Panc1 (cell line): ENCODE measurements at regions not wholly inside any gene's neighbourhood (a gene's known extent, or its start where the extent isn't known, plus 50 kb on each side); places are given as distances from the start of the nearest gene placed in this dataset.

ENCODE experiments used
- ATAC-seq: fragments of 200-7000 bp; cut with Tn5 transposase; 2 replicates; pipeline ENCODE4 v1.9.1; 2020; ENCODE audit warnings: mild to moderate bottlenecking, moderate library complexity
- BruUV-seq: library from RNA; stranded (reverse); fragments of 400-500 nt; replicated peaks from 2 replicates; lab custom pipeline; 2021; lab: Mats Ljungman, UMichigan
- CTCF ChIA-PET: fragments of 300-600 bp; sonication (Branson Sonifier 250); formaldehyde crosslinking; loops from one replicate; lab custom pipeline; 2022; ENCODE audit warnings: antibody characterized with exemption; lab: Charles Lee
- POLR2A ChIA-PET: fragments of 300-600 bp; sonication (Branson Sonifier 250); formaldehyde crosslinking; loops from one replicate; lab custom pipeline; 2022; ENCODE audit warnings: antibody characterized with exemption; lab: Charles Lee
- DNase-seq: peaks from one replicate; pipeline ENCODE4 v3.0.0-alpha.2; 2010; ENCODE audit warnings: low read depth, low spot score
- H3K27ac ChIP-seq: 2 replicates; pipeline ENCODE4 v1.5.1; 2011; ENCODE audit warnings: mild to moderate bottlenecking, low read length, inconsistent platforms
- H3K27me3 ChIP-seq: fragments of 200-500 bp; sonication (Bioruptor generic); 2 replicates; pipeline ENCODE4 v1.6.0; 2014; ENCODE audit warnings: low read length, inconsistent platforms; ENCODE audit not compliant: control insufficient read depth, insufficient read depth
- H3K36me3 ChIP-seq: fragments of 200-500 bp; sonication (Bioruptor generic); 2 replicates; pipeline ENCODE4 v1.5.1; 2014; ENCODE audit warnings: inconsistent platforms, mild to moderate bottlenecking, low read length, moderate library complexity; ENCODE audit not compliant: control insufficient read depth, insufficient read depth
- H3K4me1 ChIP-seq: 2 replicates; pipeline ENCODE4 v1.5.1; 2011; ENCODE audit warnings: inconsistent platforms, mild to moderate bottlenecking, low read length, moderate library complexity; ENCODE audit not compliant: control insufficient read depth, insufficient read depth
- H3K4me3 ChIP-seq, 2 experiments: 2 replicates each; pipeline ENCODE4 v1.5.1; 2011 to 2012; ENCODE audit warnings: low read depth in 2 of 2, low read length in 2 of 2, mild to moderate bottlenecking in 2 of 2, inconsistent platforms in 1 of 2, moderate library complexity in 1 of 2
- H3K9me3 ChIP-seq: fragments of 200-500 bp; sonication (Bioruptor generic); 2 replicates; pipeline ENCODE4 v1.5.1; 2014; ENCODE audit warnings: low read depth, mild to moderate bottlenecking, inconsistent platforms, low read length, moderate library complexity; ENCODE audit not compliant: control insufficient read depth, insufficient read depth
- POLR2AphosphoS5 ChIP-seq: IDR thresholded peaks from 2 replicates; pipeline ENCODE4 v1.6.1; 2012; ENCODE audit warnings: mild to moderate bottlenecking, low read depth, low read length, moderate library complexity
- SIN3A ChIP-seq: IDR thresholded peaks from 2 replicates; pipeline ENCODE4 v1.6.1; 2012; ENCODE audit warnings: low read depth, mild to moderate bottlenecking, low read length, moderate library complexity, borderline replicate concordance; ENCODE audit not compliant: insufficient read depth
- TCF7L2 ChIP-seq: IDR thresholded peaks from 2 replicates; pipeline ENCODE4 v1.6.1; 2011; ENCODE audit warnings: mild to moderate bottlenecking, low read depth, low read length, inconsistent platforms
- in situ Hi-C: cut with HindIII; loops from 2 replicates; pipeline ENCODE4 v1.10.0; 2016; ENCODE audit warnings: low sequenced_read_pairs, low pct_unique_long_range_greater_than_20kb
- intact Hi-C: fragments of 100-400 bp; cut with micrococcal nuclease; formaldehyde crosslinking; loops from one replicate; pipeline ENCODE4 v1.10.0; 2022; ENCODE audit not compliant: unreplicated experiment
- TF ChIP-seq, protein P1 (sequence below): fragments of 450-650 bp; IDR thresholded peaks from 2 replicates; pipeline ENCODE4 v1.5.1; 2017; ENCODE audit warnings: mild to moderate bottlenecking
- TF ChIP-seq, protein P2 (sequence below), 2 experiments: IDR thresholded peaks; 2 replicates each; pipeline ENCODE4 v1.6.1; 2011 to 2012; ENCODE audit warnings: low read depth in 2 of 2, control low read depth in 1 of 2, low read length in 1 of 2, mild to moderate bottlenecking in 1 of 2, moderate library complexity in 1 of 2; ENCODE audit not compliant: insufficient read depth in 1 of 2

- Histone ChIP-seq H3K36me3 (no peaks in the 10 kb centered on the region), H3K9me3 (no peaks in the 10 kb centered on the region), H3K4me3 (no peak overlapping the region), H3K27me3 (no peaks in the 10 kb centered on the region; the same call in 1 of the 2 replicates), H3K27ac (no peak overlapping the region), H3K4me1 (no peaks in the 10 kb centered on the region)
- TF ChIP-seq POLR2AphosphoS5, result no peak
- TF ChIP-seq, protein P1, sequence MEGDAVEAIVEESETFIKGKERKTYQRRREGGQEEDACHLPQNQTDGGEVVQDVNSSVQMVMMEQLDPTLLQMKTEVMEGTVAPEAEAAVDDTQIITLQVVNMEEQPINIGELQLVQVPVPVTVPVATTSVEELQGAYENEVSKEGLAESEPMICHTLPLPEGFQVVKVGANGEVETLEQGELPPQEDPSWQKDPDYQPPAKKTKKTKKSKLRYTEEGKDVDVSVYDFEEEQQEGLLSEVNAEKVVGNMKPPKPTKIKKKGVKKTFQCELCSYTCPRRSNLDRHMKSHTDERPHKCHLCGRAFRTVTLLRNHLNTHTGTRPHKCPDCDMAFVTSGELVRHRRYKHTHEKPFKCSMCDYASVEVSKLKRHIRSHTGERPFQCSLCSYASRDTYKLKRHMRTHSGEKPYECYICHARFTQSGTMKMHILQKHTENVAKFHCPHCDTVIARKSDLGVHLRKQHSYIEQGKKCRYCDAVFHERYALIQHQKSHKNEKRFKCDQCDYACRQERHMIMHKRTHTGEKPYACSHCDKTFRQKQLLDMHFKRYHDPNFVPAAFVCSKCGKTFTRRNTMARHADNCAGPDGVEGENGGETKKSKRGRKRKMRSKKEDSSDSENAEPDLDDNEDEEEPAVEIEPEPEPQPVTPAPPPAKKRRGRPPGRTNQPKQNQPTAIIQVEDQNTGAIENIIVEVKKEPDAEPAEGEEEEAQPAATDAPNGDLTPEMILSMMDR, result no peak
- TF ChIP-seq SIN3A, result no peak
- TF ChIP-seq TCF7L2, result no peak
- TF ChIP-seq, protein P2, sequence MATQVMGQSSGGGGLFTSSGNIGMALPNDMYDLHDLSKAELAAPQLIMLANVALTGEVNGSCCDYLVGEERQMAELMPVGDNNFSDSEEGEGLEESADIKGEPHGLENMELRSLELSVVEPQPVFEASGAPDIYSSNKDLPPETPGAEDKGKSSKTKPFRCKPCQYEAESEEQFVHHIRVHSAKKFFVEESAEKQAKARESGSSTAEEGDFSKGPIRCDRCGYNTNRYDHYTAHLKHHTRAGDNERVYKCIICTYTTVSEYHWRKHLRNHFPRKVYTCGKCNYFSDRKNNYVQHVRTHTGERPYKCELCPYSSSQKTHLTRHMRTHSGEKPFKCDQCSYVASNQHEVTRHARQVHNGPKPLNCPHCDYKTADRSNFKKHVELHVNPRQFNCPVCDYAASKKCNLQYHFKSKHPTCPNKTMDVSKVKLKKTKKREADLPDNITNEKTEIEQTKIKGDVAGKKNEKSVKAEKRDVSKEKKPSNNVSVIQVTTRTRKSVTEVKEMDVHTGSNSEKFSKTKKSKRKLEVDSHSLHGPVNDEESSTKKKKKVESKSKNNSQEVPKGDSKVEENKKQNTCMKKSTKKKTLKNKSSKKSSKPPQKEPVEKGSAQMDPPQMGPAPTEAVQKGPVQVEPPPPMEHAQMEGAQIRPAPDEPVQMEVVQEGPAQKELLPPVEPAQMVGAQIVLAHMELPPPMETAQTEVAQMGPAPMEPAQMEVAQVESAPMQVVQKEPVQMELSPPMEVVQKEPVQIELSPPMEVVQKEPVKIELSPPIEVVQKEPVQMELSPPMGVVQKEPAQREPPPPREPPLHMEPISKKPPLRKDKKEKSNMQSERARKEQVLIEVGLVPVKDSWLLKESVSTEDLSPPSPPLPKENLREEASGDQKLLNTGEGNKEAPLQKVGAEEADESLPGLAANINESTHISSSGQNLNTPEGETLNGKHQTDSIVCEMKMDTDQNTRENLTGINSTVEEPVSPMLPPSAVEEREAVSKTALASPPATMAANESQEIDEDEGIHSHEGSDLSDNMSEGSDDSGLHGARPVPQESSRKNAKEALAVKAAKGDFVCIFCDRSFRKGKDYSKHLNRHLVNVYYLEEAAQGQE (IDR thresholded peaks at IDR 0.05; ENCODE audit: insufficient read depth in 1 of 2, low read depth in 2 of 2, low read length in 1 of 2), result no peak
- no TSS peak for BruUV-seq
- DNase-seq (no peak), ATAC-seq (no peak)
- in situ Hi-C loops (no loop called here), intact Hi-C loops (no loop called here)
- CTCF ChIA-PET, result no interaction called here
- POLR2A ChIA-PET, result no interaction called here
Measured at GRCh38 chr10:78808736-78809367, 259.9 kb upstream of the ZMIZ1 start.

DNA sequence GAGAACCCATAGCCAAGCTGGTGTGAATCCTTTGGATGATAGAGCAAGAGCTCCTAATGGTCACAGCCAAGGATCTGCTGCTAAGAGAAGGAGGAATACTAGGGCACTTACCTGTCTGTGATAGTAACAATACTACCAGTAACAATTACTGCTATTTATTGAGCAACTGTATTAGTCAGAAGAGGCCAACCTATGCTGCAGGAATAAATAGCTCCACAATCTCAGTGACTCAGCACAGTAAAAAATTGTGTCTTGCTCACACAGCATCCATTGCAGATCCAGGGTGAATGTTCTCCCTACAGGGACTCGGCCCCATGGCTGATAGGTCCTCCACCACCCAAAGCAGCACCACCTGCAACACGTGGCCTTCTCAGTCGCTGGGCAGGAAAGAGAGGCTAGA is 257.6 kb upstream of the ZMIZ1 start:
- CTCF ChIA-PET, result no interaction called here
- in situ Hi-C loops, result no loop called here
- Histone ChIP-seq H3K4me1 (no peaks in the 10 kb centered on the region), H3K36me3 (no peaks in the 10 kb centered on the region), H3K9me3 (no peaks in the 10 kb centered on the region), H3K4me3 (no peak overlapping the region), H3K27me3 (no peaks in the 10 kb centered on the region; the same call in 1 of the 2 replicates), H3K27ac (no peak overlapping the region)
- BruUV-seq, result no TSS peak
- no peak for DNase-seq
- TF ChIP-seq SIN3A, result no peak
- TF ChIP-seq, protein P2 (IDR thresholded peaks at IDR 0.05; ENCODE audit: insufficient read depth in 1 of 2, low read depth in 2 of 2, low read length in 1 of 2), result no peak
- TF ChIP-seq, protein P1, result no peak
- no peak for TF ChIP-seq POLR2AphosphoS5
- TF ChIP-seq TCF7L2, result no peak
- intact Hi-C loops, result no loop called here
- POLR2A ChIA-PET, result no interaction called here
- ATAC-seq, result no peak
